ENCODE measurements at regions not wholly inside any gene's neighbourhood (a gene's known extent, or its start where the extent isn't known, plus 50 kb on each side); places are given as distances from the start of the nearest gene placed in this dataset.

GRCh38 chr3:18016366-18016765, 273.9 kb upstream of the TBC1D5 start:
- Mint-ChIP-seq H3K4me1 (ENCODE audit: low read depth, unreplicated experiment) (no peaks in the 10 kb centered on the region), H3K36me3 (ENCODE audit: low read depth, unreplicated experiment) (no peaks in the 10 kb centered on the region), H3K9me3 (ENCODE audit: unreplicated experiment) (no peaks in the 10 kb centered on the region), H3K27ac (ENCODE audit: unreplicated experiment) (no peak overlapping the region), H3K4me3 (ENCODE audit: unreplicated experiment) (no peak overlapping the region), H3K27me3 (ENCODE audit: low read depth, unreplicated experiment) (no peaks in the 10 kb centered on the region)
- TF ChIP-seq EZH2 (IDR thresholded peaks at IDR 0.05; ENCODE audit: insufficient read depth, low read length) = no peak
- TF ChIP-seq, protein P1, sequence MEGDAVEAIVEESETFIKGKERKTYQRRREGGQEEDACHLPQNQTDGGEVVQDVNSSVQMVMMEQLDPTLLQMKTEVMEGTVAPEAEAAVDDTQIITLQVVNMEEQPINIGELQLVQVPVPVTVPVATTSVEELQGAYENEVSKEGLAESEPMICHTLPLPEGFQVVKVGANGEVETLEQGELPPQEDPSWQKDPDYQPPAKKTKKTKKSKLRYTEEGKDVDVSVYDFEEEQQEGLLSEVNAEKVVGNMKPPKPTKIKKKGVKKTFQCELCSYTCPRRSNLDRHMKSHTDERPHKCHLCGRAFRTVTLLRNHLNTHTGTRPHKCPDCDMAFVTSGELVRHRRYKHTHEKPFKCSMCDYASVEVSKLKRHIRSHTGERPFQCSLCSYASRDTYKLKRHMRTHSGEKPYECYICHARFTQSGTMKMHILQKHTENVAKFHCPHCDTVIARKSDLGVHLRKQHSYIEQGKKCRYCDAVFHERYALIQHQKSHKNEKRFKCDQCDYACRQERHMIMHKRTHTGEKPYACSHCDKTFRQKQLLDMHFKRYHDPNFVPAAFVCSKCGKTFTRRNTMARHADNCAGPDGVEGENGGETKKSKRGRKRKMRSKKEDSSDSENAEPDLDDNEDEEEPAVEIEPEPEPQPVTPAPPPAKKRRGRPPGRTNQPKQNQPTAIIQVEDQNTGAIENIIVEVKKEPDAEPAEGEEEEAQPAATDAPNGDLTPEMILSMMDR (IDR thresholded peaks at IDR 0.05; ENCODE audit: insufficient read depth, low read depth, low read length) = no peak
- H3K79me2 ChIP-seq (ENCODE audit: insufficient read depth, low read length) = no peaks in the 10 kb centered on the region
- H4K20me1 ChIP-seq (ENCODE audit: insufficient read depth, low read length) = no peaks in the 10 kb centered on the region
- H3K9ac ChIP-seq (ENCODE audit: low read length) = no peak overlapping the region
- H3K9me3 ChIP-seq (ENCODE audit: insufficient read depth, low read depth, low read length) = no peaks in the 10 kb centered on the region
- H2AFZ ChIP-seq (ENCODE audit: low read depth, low read length) = no peak overlapping the region
- DNase-seq (ENCODE audit: low read depth) (no peak), FAIRE-seq (no peak)
- H3K27me3 ChIP-seq (ENCODE audit: insufficient read depth, low read length) = peaks cover 7% of the 10 kb centered on the region
- H3K36me3 ChIP-seq (ENCODE audit: insufficient read depth, low read length) = no peaks in the 10 kb centered on the region
- H3K4me3 ChIP-seq (ENCODE audit: insufficient read depth, low read depth, low read length) = no peak overlapping the region
- H3K4me1 ChIP-seq (ENCODE audit: insufficient read depth, low read length) = no peaks in the 10 kb centered on the region
- H3K4me2 ChIP-seq (ENCODE audit: low read length) = no peak overlapping the region
- H3K27ac ChIP-seq (ENCODE audit: low read depth, low read length) = no peak overlapping the region

DNA sequence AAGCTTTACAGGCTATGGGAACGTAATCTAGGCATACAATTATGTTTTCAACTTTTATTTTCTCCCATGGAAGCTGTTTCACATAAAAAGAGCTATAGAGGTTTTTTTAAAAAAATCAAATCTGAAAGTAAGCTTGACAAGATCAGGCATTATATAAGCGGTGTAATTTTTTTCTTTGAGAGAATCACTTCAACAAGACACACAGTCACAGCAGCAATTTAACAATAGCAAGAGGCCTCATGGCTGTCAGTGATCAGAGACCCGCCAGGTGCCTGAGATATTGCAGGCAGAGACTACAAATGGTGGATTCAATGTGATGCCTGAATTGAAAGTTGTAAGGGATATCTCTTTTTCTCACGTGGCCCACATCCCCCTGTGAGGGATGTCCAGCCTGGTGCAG, 270.5 kb upstream of the TBC1D5 start:
- H4K20me1 ChIP-seq (ENCODE audit: insufficient read depth, low read length) = no peaks in the 10 kb centered on the region
- no peak overlapping the region for H3K4me3 ChIP-seq (ENCODE audit: insufficient read depth, low read depth, low read length)
- no peaks in the 10 kb centered on the region for H3K79me2 ChIP-seq (ENCODE audit: insufficient read depth, low read length)
- no peak overlapping the region for H3K27ac Mint-ChIP-seq (ENCODE audit: unreplicated experiment)
- no peak for DNase-seq (ENCODE audit: low read depth)
- no peak for FAIRE-seq
- no peak overlapping the region for H3K4me3 Mint-ChIP-seq (ENCODE audit: unreplicated experiment)
- no peak overlapping the region for H2AFZ ChIP-seq (ENCODE audit: low read depth, low read length)
- H3K9me3 ChIP-seq (ENCODE audit: insufficient read depth, low read depth, low read length) = no peaks in the 10 kb centered on the region
- H3K4me2 ChIP-seq (ENCODE audit: low read length) = no peak overlapping the region
- no peaks in the 10 kb centered on the region for H3K9me3 Mint-ChIP-seq (ENCODE audit: unreplicated experiment)
- no peak overlapping the region for H3K9ac ChIP-seq (ENCODE audit: low read length)
- TF ChIP-seq EZH2 (IDR thresholded peaks at IDR 0.05; ENCODE audit: insufficient read depth, low read length) = no peak
- TF ChIP-seq, protein P1 (IDR thresholded peaks at IDR 0.05; ENCODE audit: insufficient read depth, low read depth, low read length) = no peak
- H3K36me3 Mint-ChIP-seq (ENCODE audit: low read depth, unreplicated experiment) = no peaks in the 10 kb centered on the region
- H3K36me3 ChIP-seq (ENCODE audit: insufficient read depth, low read length) = no peaks in the 10 kb centered on the region
- peaks cover 3% of the 10 kb centered on the region for H3K4me1 Mint-ChIP-seq (ENCODE audit: low read depth, unreplicated experiment)
- H3K27ac ChIP-seq (ENCODE audit: low read depth, low read length) = no peak overlapping the region
- H3K27me3 Mint-ChIP-seq (ENCODE audit: low read depth, unreplicated experiment) = peaks cover 3% of the 10 kb centered on the region
- H3K4me1 ChIP-seq (ENCODE audit: insufficient read depth, low read length) = no peaks in the 10 kb centered on the region
- peaks cover 4% of the 10 kb centered on the region for H3K27me3 ChIP-seq (ENCODE audit: insufficient read depth, low read length)

DNA sequence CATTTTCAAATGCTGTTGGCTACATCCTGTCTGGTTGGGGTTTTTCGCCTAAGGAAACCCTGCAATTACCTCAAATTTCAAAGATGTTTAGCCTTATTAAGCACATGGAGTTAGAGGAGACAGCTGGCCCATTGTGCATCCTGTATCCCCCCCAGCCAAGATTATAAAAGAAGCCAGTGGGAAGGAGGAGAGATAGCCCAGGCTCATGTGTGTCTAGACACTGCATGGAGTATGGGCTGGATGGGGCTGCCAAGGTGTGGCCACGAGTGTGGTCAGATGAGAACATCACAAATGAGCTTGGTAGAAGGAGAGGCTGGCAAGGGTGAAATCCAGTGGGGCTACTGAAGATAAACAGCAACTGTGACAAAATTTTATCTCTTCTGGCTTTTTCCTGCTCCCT, 270.0 kb upstream of the TBC1D5 start:
- H3K27ac Mint-ChIP-seq (ENCODE audit: unreplicated experiment) = no peak overlapping the region
- peaks cover 2% of the 10 kb centered on the region for H3K27me3 ChIP-seq (ENCODE audit: insufficient read depth, low read length)
- H3K4me1 ChIP-seq (ENCODE audit: insufficient read depth, low read length) = no peaks in the 10 kb centered on the region
- no peak overlapping the region for H3K4me3 ChIP-seq (ENCODE audit: insufficient read depth, low read depth, low read length)
- TF ChIP-seq, protein P1 (IDR thresholded peaks at IDR 0.05; ENCODE audit: insufficient read depth, low read depth, low read length) = no peak
- no peak for TF ChIP-seq EZH2 (IDR thresholded peaks at IDR 0.05; ENCODE audit: insufficient read depth, low read length)
- no peak overlapping the region for H3K27ac ChIP-seq (ENCODE audit: low read depth, low read length)
- DNase-seq (ENCODE audit: low read depth) (peak; percentile 11), FAIRE-seq (no peak)
- no peaks in the 10 kb centered on the region for H3K79me2 ChIP-seq (ENCODE audit: insufficient read depth, low read length)
- no peak overlapping the region for H3K4me3 Mint-ChIP-seq (ENCODE audit: unreplicated experiment)
- no peaks in the 10 kb centered on the region for H3K36me3 ChIP-seq (ENCODE audit: insufficient read depth, low read length)
- no peaks in the 10 kb centered on the region for H3K9me3 ChIP-seq (ENCODE audit: insufficient read depth, low read depth, low read length)
- H3K36me3 Mint-ChIP-seq (ENCODE audit: low read depth, unreplicated experiment) = no peaks in the 10 kb centered on the region
- H3K4me1 Mint-ChIP-seq (ENCODE audit: low read depth, unreplicated experiment) = peaks cover 3% of the 10 kb centered on the region
- H3K9ac ChIP-seq (ENCODE audit: low read length) = no peak overlapping the region
- no peak overlapping the region for H2AFZ ChIP-seq (ENCODE audit: low read depth, low read length)
- H4K20me1 ChIP-seq (ENCODE audit: insufficient read depth, low read length) = no peaks in the 10 kb centered on the region
- no peak overlapping the region for H3K4me2 ChIP-seq (ENCODE audit: low read length)
- H3K27me3 Mint-ChIP-seq (ENCODE audit: low read depth, unreplicated experiment) = peaks cover 3% of the 10 kb centered on the region
- no peaks in the 10 kb centered on the region for H3K9me3 Mint-ChIP-seq (ENCODE audit: unreplicated experiment)

All from astrocyte (in vitro differentiated cells and primary cell).